Activated naive CD4-positive, alpha-beta T cell treated with anti-CD3 and anti-CD28 coated beads, Interleukin-2, amount 10 ng/mL, durations not matched to agents 7 days and 5 days (primary cell): ENCODE measurements at regions not wholly inside any gene's neighbourhood (a gene's known extent, or its start where the extent isn't known, plus 50 kb on each side); places are given as distances from the start of the nearest gene placed in this dataset.

Experiments
- CTCF ChIA-PET: fragments of 350-600 bp; sonication (Branson Sonifier 250); formaldehyde crosslinking; loops from one replicate; lab custom pipeline; 2021; ENCODE audit warnings: antibody characterized with exemption; lab: Charles Lee
- DNase-seq: peaks from one replicate; pipeline ENCODE4 v3.0.0-alpha.2; 2020
- H3K27ac Mint-ChIP-seq: one replicate; pipeline ENCODE4 v1.8.0; 2021; ENCODE audit warnings: mild to moderate bottlenecking, moderate library complexity, mixed read lengths
- H3K27me3 Mint-ChIP-seq: one replicate; pipeline ENCODE4 v1.8.0; 2021; ENCODE audit warnings: mild to moderate bottlenecking, mixed read lengths
- H3K36me3 Mint-ChIP-seq: one replicate; pipeline ENCODE4 v1.8.0; 2021; ENCODE audit warnings: mixed read lengths
- H3K4me1 Mint-ChIP-seq: one replicate; pipeline ENCODE4 v1.8.0; 2021; ENCODE audit warnings: mixed read lengths
- H3K4me3 Mint-ChIP-seq: one replicate; pipeline ENCODE4 v1.8.0; 2021; ENCODE audit warnings: mild to moderate bottlenecking, moderate library complexity, mixed read lengths
- H3K9me3 Mint-ChIP-seq: one replicate; pipeline ENCODE4 v1.8.0; 2021; ENCODE audit warnings: mixed read lengths

- no peaks in the 10 kb centered on the region for H3K4me1 Mint-ChIP-seq
- H3K27me3 Mint-ChIP-seq = peaks cover 23% of the 10 kb centered on the region
- CTCF ChIA-PET = no interaction called here
- no peak for DNase-seq
- no peaks in the 10 kb centered on the region for H3K36me3 Mint-ChIP-seq
- no peak overlapping the region for H3K27ac Mint-ChIP-seq
- H3K4me3 Mint-ChIP-seq = no peak overlapping the region
- peaks cover 2% of the 10 kb centered on the region for H3K9me3 Mint-ChIP-seq
These were observed 89.8 kb downstream of the UNCX start for GRCh38 chr7:1322240-1323110.

GRCh38 chr7:1323178-1324027 is 90.7 kb downstream of the UNCX start:
- CTCF ChIA-PET = no interaction called here
- H3K4me3 Mint-ChIP-seq = no peak overlapping the region
- peaks cover 23% of the 10 kb centered on the region for H3K27me3 Mint-ChIP-seq
- no peak for DNase-seq
- peaks cover 2% of the 10 kb centered on the region for H3K9me3 Mint-ChIP-seq
- H3K4me1 Mint-ChIP-seq = no peaks in the 10 kb centered on the region
- no peak overlapping the region for H3K27ac Mint-ChIP-seq
- no peaks in the 10 kb centered on the region for H3K36me3 Mint-ChIP-seq

GRCh38 chr7:1324028-1324900 is 91.6 kb downstream of the UNCX start:
- no peaks in the 10 kb centered on the region for H3K9me3 Mint-ChIP-seq
- H3K27ac Mint-ChIP-seq = no peak overlapping the region
- CTCF ChIA-PET = no interaction called here
- no peaks in the 10 kb centered on the region for H3K36me3 Mint-ChIP-seq
- no peak overlapping the region for H3K4me3 Mint-ChIP-seq
- H3K27me3 Mint-ChIP-seq = peaks cover 23% of the 10 kb centered on the region
- no peak for DNase-seq
- H3K4me1 Mint-ChIP-seq = no peaks in the 10 kb centered on the region

GRCh38 chr7:1325246-1325645 is 92.6 kb downstream of the UNCX start:
- Mint-ChIP-seq H3K4me3 (no peak overlapping the region), H3K36me3 (no peaks in the 10 kb centered on the region), H3K27me3 (peaks cover 26% of the 10 kb centered on the region), H3K4me1 (no peaks in the 10 kb centered on the region), H3K27ac (no peak overlapping the region), H3K9me3 (no peaks in the 10 kb centered on the region)
- DNase-seq = no peak
- CTCF ChIA-PET = no interaction called here

- Mint-ChIP-seq H3K9me3 (no peaks in the 10 kb centered on the region), H3K4me3 (no peak overlapping the region), H3K27ac (no peak overlapping the region), H3K4me1 (no peaks in the 10 kb centered on the region), H3K27me3 (peaks cover 26% of the 10 kb centered on the region), H3K36me3 (no peaks in the 10 kb centered on the region)
- CTCF ChIA-PET = no interaction called here
- peak; percentile 5 for DNase-seq
These were observed 93.2 kb downstream of the UNCX start for GRCh38 chr7:1325646-1326510.

- Mint-ChIP-seq H3K27ac (no peak overlapping the region), H3K4me1 (no peaks in the 10 kb centered on the region), H3K36me3 (no peaks in the 10 kb centered on the region), H3K27me3 (peaks cover 27% of the 10 kb centered on the region), H3K4me3 (no peak overlapping the region), H3K9me3 (no peaks in the 10 kb centered on the region)
- no peak for DNase-seq
- CTCF ChIA-PET = no interaction called here
These were observed 93.8 kb downstream of the UNCX start for GRCh38 chr7:1326511-1326785.

GRCh38 chr7:1329261-1329660 is 96.6 kb downstream of the UNCX start:
- Mint-ChIP-seq H3K27me3 (peaks cover 22% of the 10 kb centered on the region), H3K36me3 (no peaks in the 10 kb centered on the region), H3K9me3 (no peaks in the 10 kb centered on the region), H3K27ac (no peak overlapping the region), H3K4me3 (no peak overlapping the region), H3K4me1 (no peaks in the 10 kb centered on the region)
- CTCF ChIA-PET = no interaction called here
- no peak for DNase-seq

GRCh38 chr7:1329966-1330800 is 97.5 kb downstream of the UNCX start:
- DNase-seq = no peak
- no peak overlapping the region for H3K27ac Mint-ChIP-seq
- H3K4me3 Mint-ChIP-seq = no peak overlapping the region
- CTCF ChIA-PET = no interaction called here
- H3K9me3 Mint-ChIP-seq = no peaks in the 10 kb centered on the region
- no peaks in the 10 kb centered on the region for H3K4me1 Mint-ChIP-seq
- peaks cover 21% of the 10 kb centered on the region for H3K27me3 Mint-ChIP-seq
- H3K36me3 Mint-ChIP-seq = no peaks in the 10 kb centered on the region

GRCh38 chr7:1330801-1331425 is 98.2 kb downstream of the UNCX start:
- no peak overlapping the region for H3K4me3 Mint-ChIP-seq
- no peak overlapping the region for H3K27ac Mint-ChIP-seq
- CTCF ChIA-PET = no interaction called here
- no peaks in the 10 kb centered on the region for H3K4me1 Mint-ChIP-seq
- no peak for DNase-seq
- H3K36me3 Mint-ChIP-seq = no peaks in the 10 kb centered on the region
- peaks cover 17% of the 10 kb centered on the region for H3K27me3 Mint-ChIP-seq
- no peaks in the 10 kb centered on the region for H3K9me3 Mint-ChIP-seq

GRCh38 chr7:1331561-1332467 is 99.1 kb downstream of the UNCX start:
- H3K36me3 Mint-ChIP-seq = no peaks in the 10 kb centered on the region
- H3K4me3 Mint-ChIP-seq = no peak overlapping the region
- H3K27ac Mint-ChIP-seq = no peak overlapping the region
- no peaks in the 10 kb centered on the region for H3K4me1 Mint-ChIP-seq
- CTCF ChIA-PET = no interaction called here
- H3K9me3 Mint-ChIP-seq = peaks cover 2% of the 10 kb centered on the region
- no peak for DNase-seq
- peaks cover 17% of the 10 kb centered on the region for H3K27me3 Mint-ChIP-seq

- no peaks in the 10 kb centered on the region for H3K36me3 Mint-ChIP-seq
- H3K27ac Mint-ChIP-seq = no peak overlapping the region
- no peak overlapping the region for H3K4me3 Mint-ChIP-seq
- H3K4me1 Mint-ChIP-seq = no peaks in the 10 kb centered on the region
- H3K9me3 Mint-ChIP-seq = peaks cover 6% of the 10 kb centered on the region
- CTCF ChIA-PET = no interaction called here
- peaks cover 37% of the 10 kb centered on the region for H3K27me3 Mint-ChIP-seq
- no peak for DNase-seq
These were observed 103.8 kb downstream of the UNCX start for GRCh38 chr7:1336509-1336908.

- H3K36me3 Mint-ChIP-seq = no peaks in the 10 kb centered on the region
- no peak for DNase-seq
- H3K4me1 Mint-ChIP-seq = no peaks in the 10 kb centered on the region
- H3K27me3 Mint-ChIP-seq = peaks cover 25% of the 10 kb centered on the region
- H3K4me3 Mint-ChIP-seq = no peak overlapping the region
- CTCF ChIA-PET = no interaction called here
- peaks cover 9% of the 10 kb centered on the region for H3K9me3 Mint-ChIP-seq
- H3K27ac Mint-ChIP-seq = no peak overlapping the region
These were observed 106.9 kb downstream of the UNCX start for GRCh38 chr7:1339611-1340010.
